ENCODE measurements at regions not wholly inside any gene's neighbourhood (a gene's known extent, or its start where the extent isn't known, plus 50 kb on each side); places are given as distances from the start of the nearest gene placed in this dataset.

GRCh38 chr2:77608510-77608909 is 86.3 kb upstream of the LRRTM4 start:
- H3K4me3 ChIP-seq (ENCODE audit: low read depth, low read length), result no peak overlapping the region
- TF ChIP-seq, protein P1, sequence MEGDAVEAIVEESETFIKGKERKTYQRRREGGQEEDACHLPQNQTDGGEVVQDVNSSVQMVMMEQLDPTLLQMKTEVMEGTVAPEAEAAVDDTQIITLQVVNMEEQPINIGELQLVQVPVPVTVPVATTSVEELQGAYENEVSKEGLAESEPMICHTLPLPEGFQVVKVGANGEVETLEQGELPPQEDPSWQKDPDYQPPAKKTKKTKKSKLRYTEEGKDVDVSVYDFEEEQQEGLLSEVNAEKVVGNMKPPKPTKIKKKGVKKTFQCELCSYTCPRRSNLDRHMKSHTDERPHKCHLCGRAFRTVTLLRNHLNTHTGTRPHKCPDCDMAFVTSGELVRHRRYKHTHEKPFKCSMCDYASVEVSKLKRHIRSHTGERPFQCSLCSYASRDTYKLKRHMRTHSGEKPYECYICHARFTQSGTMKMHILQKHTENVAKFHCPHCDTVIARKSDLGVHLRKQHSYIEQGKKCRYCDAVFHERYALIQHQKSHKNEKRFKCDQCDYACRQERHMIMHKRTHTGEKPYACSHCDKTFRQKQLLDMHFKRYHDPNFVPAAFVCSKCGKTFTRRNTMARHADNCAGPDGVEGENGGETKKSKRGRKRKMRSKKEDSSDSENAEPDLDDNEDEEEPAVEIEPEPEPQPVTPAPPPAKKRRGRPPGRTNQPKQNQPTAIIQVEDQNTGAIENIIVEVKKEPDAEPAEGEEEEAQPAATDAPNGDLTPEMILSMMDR (conservative IDR thresholded peaks at IDR 0.05; ENCODE audit: low read depth, low read length), result no peak
- DNase-seq (ENCODE audit: low read depth), result no peak

DNA sequence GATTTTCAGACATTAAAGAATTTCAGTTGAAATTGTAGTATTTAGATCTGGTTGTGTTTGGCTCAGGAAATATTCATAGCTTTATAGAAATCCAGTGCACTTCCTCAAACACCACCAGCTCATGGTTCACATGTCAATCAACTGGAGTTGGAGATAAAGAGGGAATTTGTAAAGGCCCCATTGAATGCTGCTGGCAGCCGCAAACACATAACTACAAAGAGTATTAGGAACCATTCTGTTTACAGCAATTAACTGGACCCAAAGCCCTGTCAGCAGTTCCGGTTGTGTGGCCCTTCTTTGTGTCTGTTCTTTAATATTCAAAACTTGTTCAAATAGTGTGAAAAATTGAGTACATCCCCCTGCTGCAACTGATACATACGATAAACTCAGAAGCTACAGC is 107.4 kb upstream of the LRRTM4 start:
- no peak for DNase-seq (ENCODE audit: low read depth)
- TF ChIP-seq, protein P1 (conservative IDR thresholded peaks at IDR 0.05; ENCODE audit: low read depth, low read length), result no peak
- no peak overlapping the region for H3K4me3 ChIP-seq (ENCODE audit: low read depth, low read length)

- TF ChIP-seq, protein P1 (conservative IDR thresholded peaks at IDR 0.05; ENCODE audit: low read depth, low read length), result no peak
- no peak for DNase-seq (ENCODE audit: low read depth)
- H3K4me3 ChIP-seq (ENCODE audit: low read depth, low read length), result no peak overlapping the region
These were observed 108.8 kb upstream of the LRRTM4 start for GRCh38 chr2:77631007-77631406.

- TF ChIP-seq, protein P1 (conservative IDR thresholded peaks at IDR 0.05; ENCODE audit: low read depth, low read length), result no peak
- no peak overlapping the region for H3K4me3 ChIP-seq (ENCODE audit: low read depth, low read length)
- no peak for DNase-seq (ENCODE audit: low read depth)
These were observed 111.4 kb upstream of the LRRTM4 start for GRCh38 chr2:77633601-77634000.

DNA sequence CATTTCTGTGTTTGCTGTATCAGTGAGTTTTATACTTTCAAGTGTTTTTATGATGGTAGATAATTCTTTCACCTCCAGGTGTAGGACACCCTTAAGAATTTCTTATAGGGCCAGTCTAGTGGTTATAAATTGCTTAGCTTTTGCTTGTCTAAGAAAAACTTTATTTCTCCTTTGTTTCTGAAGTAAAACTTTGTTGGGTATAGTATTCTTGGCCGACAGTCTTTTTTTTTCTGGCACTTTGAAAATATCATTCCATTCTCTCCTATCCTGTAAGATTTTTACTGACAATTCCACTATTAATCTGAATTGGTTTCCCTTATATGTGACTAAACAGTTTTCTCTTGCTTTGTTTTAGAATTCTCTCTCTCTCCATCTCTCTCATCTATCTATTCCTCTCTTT is 118.7 kb upstream of the LRRTM4 start:
- H3K4me3 ChIP-seq (ENCODE audit: low read depth, low read length), result no peak overlapping the region
- no peak for DNase-seq (ENCODE audit: low read depth)
- TF ChIP-seq, protein P1 (conservative IDR thresholded peaks at IDR 0.05; ENCODE audit: low read depth, low read length), result no peak

- no peak for DNase-seq (ENCODE audit: low read depth)
- TF ChIP-seq, protein P1 (conservative IDR thresholded peaks at IDR 0.05; ENCODE audit: low read depth, low read length), result no peak
- no peak overlapping the region for H3K4me3 ChIP-seq (ENCODE audit: low read depth, low read length)
These were observed 120.2 kb upstream of the LRRTM4 start for GRCh38 chr2:77642339-77642738.

GRCh38 chr2:77649856-77650255 is 127.7 kb upstream of the LRRTM4 start:
- TF ChIP-seq, protein P1 (conservative IDR thresholded peaks at IDR 0.05; ENCODE audit: low read depth, low read length), result no peak
- no peak for DNase-seq (ENCODE audit: low read depth)
- no peak overlapping the region for H3K4me3 ChIP-seq (ENCODE audit: low read depth, low read length)
